KMS-11 (cell line): ENCODE measurements at regions not wholly inside any gene's neighbourhood (a gene's known extent, or its start where the extent isn't known, plus 50 kb on each side); places are given as distances from the start of the nearest gene placed in this dataset.

Source experiments
- H2AFZ ChIP-seq: fragments of 200-600 bp; sonication (generic); 2 replicates; pipeline ENCODE4 v1.6.1; 2016; ENCODE audit warnings: antibody characterized with exemption, mixed run types, low read depth
- H3K27ac ChIP-seq: fragments of 200-600 bp; sonication (generic); 2 replicates; pipeline ENCODE4 v1.6.1; 2016; ENCODE audit warnings: mild to moderate bottlenecking, mixed run types
- H3K27me3 ChIP-seq: fragments of 200-600 bp; sonication (generic); 2 replicates; pipeline ENCODE4 v1.6.1; 2017; ENCODE audit warnings: mild to moderate bottlenecking, low read depth, mixed run types, moderate library complexity; ENCODE audit not compliant: insufficient read depth
- H3K36me3 ChIP-seq: fragments of 200-600 bp; sonication (generic); 2 replicates; pipeline ENCODE4 v1.6.1; 2017; ENCODE audit warnings: mild to moderate bottlenecking, mixed run types; ENCODE audit not compliant: insufficient read depth
- H3K4me1 ChIP-seq: fragments of 200-600 bp; sonication (generic); 2 replicates; pipeline ENCODE4 v1.6.1; 2016; ENCODE audit warnings: mild to moderate bottlenecking, low read depth, mixed run types; ENCODE audit not compliant: poor library complexity, severe bottlenecking
- H3K4me2 ChIP-seq: fragments of 200-600 bp; sonication (generic); 2 replicates; pipeline ENCODE4 v1.7.0; 2016; ENCODE audit warnings: mild to moderate bottlenecking, mixed run types
- H3K4me3 ChIP-seq: fragments of 200-600 bp; sonication (generic); IDR thresholded peaks from 2 replicates; pipeline ENCODE4 v1.6.1; 2017; ENCODE audit warnings: low read depth, low read length, mixed read lengths; ENCODE audit not compliant: insufficient read depth
- H3K79me2 ChIP-seq: fragments of 200-600 bp; sonication (generic); 2 replicates; pipeline ENCODE4 v1.6.1; 2016; ENCODE audit warnings: low read depth, mixed run types; ENCODE audit not compliant: insufficient read depth
- H3K9ac ChIP-seq: fragments of 200-600 bp; sonication (generic); 2 replicates; pipeline ENCODE4 v1.6.1; 2016; ENCODE audit warnings: mild to moderate bottlenecking, mixed run types
- H4K20me1 ChIP-seq: fragments of 200-600 bp; sonication (generic); 2 replicates; pipeline ENCODE4 v1.6.1; 2016; ENCODE audit warnings: mild to moderate bottlenecking, mixed run types; ENCODE audit not compliant: insufficient read depth
- CTCF ChIP-seq: fragments of 200-600 bp; sonication (generic); conservative IDR thresholded peaks from 2 replicates; pipeline ENCODE4 v1.6.1; 2017; ENCODE audit warnings: low read depth, mild to moderate bottlenecking, antibody characterized with exemption, low read length, moderate library complexity, mixed read lengths

- no peak overlapping the region for H3K9ac ChIP-seq
- H3K27ac ChIP-seq = no peak overlapping the region
- no peaks in the 10 kb centered on the region for H3K27me3 ChIP-seq
- H3K79me2 ChIP-seq = no peaks in the 10 kb centered on the region
- no peak overlapping the region for H3K4me2 ChIP-seq
- peaks cover 56% of the 10 kb centered on the region for H3K4me1 ChIP-seq
- H3K4me3 ChIP-seq = no peak overlapping the region
- H2AFZ ChIP-seq = no peak overlapping the region
- no peaks in the 10 kb centered on the region for H3K36me3 ChIP-seq
- no peak for TF ChIP-seq CTCF
- no peaks in the 10 kb centered on the region for H4K20me1 ChIP-seq
Observed at GRCh38 chr5:89338935-89339334, 456.0 kb upstream of the MEF2C start.

DNA sequence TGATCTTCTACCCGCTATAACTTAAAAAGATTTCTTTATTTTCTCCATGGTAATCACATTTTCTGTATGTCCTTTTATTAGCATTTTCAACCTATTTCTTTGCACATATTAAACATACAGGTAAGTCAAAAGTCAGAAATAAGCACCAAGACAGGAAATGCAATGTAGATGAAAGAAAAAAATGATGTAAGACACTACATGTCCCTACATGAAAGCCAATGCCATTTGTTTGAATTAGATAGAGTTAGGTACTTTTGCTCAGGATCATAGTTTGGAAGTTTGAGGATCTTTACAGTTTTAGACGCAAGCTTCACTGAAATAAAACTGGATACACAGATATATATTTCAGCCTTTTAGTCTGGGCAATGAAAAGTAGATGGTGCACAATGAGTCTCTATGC is 453.1 kb upstream of the MEF2C start:
- Histone ChIP-seq H2AFZ (no peak overlapping the region), H3K27ac (no peak overlapping the region), H3K4me1 (peaks cover 33% of the 10 kb centered on the region), H3K27me3 (no peaks in the 10 kb centered on the region), H3K4me3 (no peak overlapping the region), H4K20me1 (no peaks in the 10 kb centered on the region), H3K79me2 (no peaks in the 10 kb centered on the region), H3K4me2 (no peak overlapping the region), H3K9ac (no peak overlapping the region), H3K36me3 (no peaks in the 10 kb centered on the region)
- no peak for TF ChIP-seq CTCF

DNA sequence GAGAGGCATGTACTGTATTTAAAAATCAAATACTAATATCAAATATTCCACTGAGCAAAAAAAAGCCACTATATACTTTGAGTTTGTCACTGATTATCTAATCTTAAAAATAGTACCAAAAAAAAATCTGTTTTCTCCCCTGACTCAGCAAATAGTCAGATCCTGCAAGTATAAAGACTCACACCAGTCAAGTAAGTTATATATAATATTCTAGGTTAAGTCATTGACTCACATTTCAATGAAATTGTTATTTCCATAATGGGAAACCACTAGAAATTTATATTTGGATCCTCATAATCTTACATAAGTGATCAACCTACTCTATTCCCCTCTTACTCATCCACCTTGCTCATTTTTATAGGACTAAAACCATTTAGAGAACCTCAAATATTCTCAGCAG is 447.2 kb upstream of the MEF2C start:
- H3K27ac ChIP-seq = no peak overlapping the region
- TF ChIP-seq CTCF = no peak
- no peaks in the 10 kb centered on the region for H3K36me3 ChIP-seq
- H3K4me3 ChIP-seq = no peak overlapping the region
- H3K9ac ChIP-seq = no peak overlapping the region
- no peaks in the 10 kb centered on the region for H4K20me1 ChIP-seq
- H3K79me2 ChIP-seq = no peaks in the 10 kb centered on the region
- peaks cover 11% of the 10 kb centered on the region for H3K4me1 ChIP-seq
- no peaks in the 10 kb centered on the region for H3K27me3 ChIP-seq
- no peak overlapping the region for H2AFZ ChIP-seq
- no peak overlapping the region for H3K4me2 ChIP-seq

DNA sequence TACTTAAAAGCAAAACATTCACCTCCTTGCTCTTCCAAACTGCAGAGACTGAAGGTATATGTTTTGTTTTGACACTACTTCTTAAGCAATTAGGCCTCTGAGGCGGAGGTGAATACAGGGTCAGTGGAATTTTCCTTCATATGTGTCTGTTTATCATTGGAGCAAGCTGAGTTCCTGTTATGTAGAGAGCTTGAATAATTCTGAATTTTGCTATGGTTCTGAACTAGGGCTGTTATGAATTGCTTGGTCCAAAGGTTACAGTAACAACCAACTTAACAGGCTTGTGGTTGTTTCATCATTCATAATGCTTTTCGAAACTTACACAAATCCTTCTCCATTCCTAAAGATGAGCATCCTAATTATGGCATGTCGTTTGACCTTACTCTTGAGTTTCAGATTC is 444.6 kb upstream of the MEF2C start:
- no peaks in the 10 kb centered on the region for H4K20me1 ChIP-seq
- no peak overlapping the region for H3K9ac ChIP-seq
- H3K27ac ChIP-seq = no peak overlapping the region
- no peak for TF ChIP-seq CTCF
- H3K27me3 ChIP-seq = no peaks in the 10 kb centered on the region
- H3K4me1 ChIP-seq = peaks cover 32% of the 10 kb centered on the region
- H3K4me2 ChIP-seq = no peak overlapping the region
- no peaks in the 10 kb centered on the region for H3K36me3 ChIP-seq
- no peak overlapping the region for H2AFZ ChIP-seq
- no peaks in the 10 kb centered on the region for H3K79me2 ChIP-seq
- no peak overlapping the region for H3K4me3 ChIP-seq

DNA sequence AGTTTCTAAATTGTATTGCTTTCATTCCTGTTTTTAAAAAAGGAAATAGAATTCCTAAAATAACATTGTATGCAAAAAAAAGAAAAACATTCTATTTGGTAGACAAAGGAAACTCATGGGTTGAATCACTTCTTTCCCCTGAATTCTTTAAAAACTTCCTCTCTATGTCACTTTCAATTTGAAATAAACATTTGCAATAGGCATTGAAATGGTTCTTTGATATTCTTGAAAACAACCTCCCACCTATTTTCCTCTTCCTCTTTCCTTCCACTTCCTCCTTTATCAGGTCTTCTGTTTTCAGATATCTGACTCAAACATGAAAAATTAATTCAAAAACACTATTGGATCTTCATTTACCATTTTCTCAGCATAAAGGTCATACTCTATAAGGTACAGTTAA is 442.0 kb upstream of the MEF2C start:
- no peak for TF ChIP-seq CTCF
- Histone ChIP-seq H3K27me3 (no peaks in the 10 kb centered on the region), H3K4me3 (no peak overlapping the region), H3K9ac (no peak overlapping the region), H2AFZ (no peak overlapping the region), H4K20me1 (no peaks in the 10 kb centered on the region), H3K4me2 (no peak overlapping the region), H3K36me3 (no peaks in the 10 kb centered on the region), H3K27ac (no peak overlapping the region), H3K79me2 (no peaks in the 10 kb centered on the region), H3K4me1 (peaks cover 50% of the 10 kb centered on the region)
